Activated CD4-positive, alpha-beta memory T cell treated with anti-CD3 and anti-CD28 coated beads, Interleukin-2, amount 10 ng/mL, durations not matched to agents 7 days and 5 days (primary cell): ENCODE measurements at regions not wholly inside any gene's neighbourhood (a gene's known extent, or its start where the extent isn't known, plus 50 kb on each side); places are given as distances from the start of the nearest gene placed in this dataset.

Source experiments
- CTCF ChIA-PET: fragments of 350-600 bp; sonication (Branson Sonifier 250); formaldehyde crosslinking; loops from one replicate; lab custom pipeline; 2021; ENCODE audit warnings: antibody characterized with exemption, inconsistent platforms; lab: Charles Lee
- POLR2A ChIA-PET: fragments of 350-600 bp; sonication (Branson Sonifier 250); formaldehyde crosslinking; loops from one replicate; lab custom pipeline; 2021; ENCODE audit warnings: antibody characterized with exemption; lab: Charles Lee
- DNase-seq: peaks from one replicate; pipeline ENCODE4 v3.0.0-alpha.2; 2020
- H3K27ac Mint-ChIP-seq: one replicate; pipeline ENCODE4 v1.8.0; 2021; ENCODE audit warnings: mild to moderate bottlenecking, mixed read lengths
- H3K27me3 Mint-ChIP-seq: one replicate; pipeline ENCODE4 v1.8.0; 2021; ENCODE audit warnings: mixed read lengths
- H3K36me3 Mint-ChIP-seq: one replicate; pipeline ENCODE4 v1.8.0; 2021; ENCODE audit warnings: low read depth, mixed read lengths
- H3K4me1 Mint-ChIP-seq: one replicate; pipeline ENCODE4 v1.8.0; 2021; ENCODE audit warnings: mixed read lengths
- H3K4me3 Mint-ChIP-seq: one replicate; pipeline ENCODE4 v1.8.0; 2021; ENCODE audit warnings: mild to moderate bottlenecking, mixed read lengths
- H3K9me3 Mint-ChIP-seq: one replicate; pipeline ENCODE4 v1.8.0; 2021; ENCODE audit warnings: mixed read lengths

- Mint-ChIP-seq H3K27ac (no peak overlapping the region), H3K9me3 (no peaks in the 10 kb centered on the region), H3K27me3 (peaks cover 8% of the 10 kb centered on the region), H3K36me3 (no peaks in the 10 kb centered on the region), H3K4me1 (no peaks in the 10 kb centered on the region), H3K4me3 (no peak overlapping the region)
- DNase-seq: no peak
- ChIA-PET CTCF (no interaction called here), POLR2A (no interaction called here)
These were observed 284.1 kb upstream of the CLINT1 start for GRCh38 chr5:158143081-158143480.

- CTCF ChIA-PET: no interaction called here
- no peak overlapping the region for H3K4me3 Mint-ChIP-seq
- POLR2A ChIA-PET: no interaction called here
- no peaks in the 10 kb centered on the region for H3K36me3 Mint-ChIP-seq
- peaks cover 6% of the 10 kb centered on the region for H3K27me3 Mint-ChIP-seq
- H3K9me3 Mint-ChIP-seq: no peaks in the 10 kb centered on the region
- no peaks in the 10 kb centered on the region for H3K4me1 Mint-ChIP-seq
- no peak overlapping the region for H3K27ac Mint-ChIP-seq
- no peak for DNase-seq
These were observed 283.2 kb upstream of the CLINT1 start for GRCh38 chr5:158142156-158142555.

GRCh38 chr5:158140120-158140731 lies 281.3 kb upstream of the CLINT1 start:
- Mint-ChIP-seq H3K4me3 (no peak overlapping the region), H3K27ac (no peak overlapping the region), H3K9me3 (no peaks in the 10 kb centered on the region), H3K4me1 (no peaks in the 10 kb centered on the region), H3K27me3 (peaks cover 6% of the 10 kb centered on the region), H3K36me3 (no peaks in the 10 kb centered on the region)
- ChIA-PET CTCF (interaction anchor here (0.6 kb wide), 1 partner anchor 192 kb away, joined by 5 read pairs; no protein-coding TSS in a partner anchor), POLR2A (no interaction called here)
- DNase-seq: no peak

GRCh38 chr5:158139161-158139560 lies 280.2 kb upstream of the CLINT1 start:
- Mint-ChIP-seq H3K27me3 (peaks cover 6% of the 10 kb centered on the region), H3K27ac (no peak overlapping the region), H3K36me3 (no peaks in the 10 kb centered on the region), H3K9me3 (no peaks in the 10 kb centered on the region), H3K4me3 (no peak overlapping the region), H3K4me1 (no peaks in the 10 kb centered on the region)
- ChIA-PET POLR2A (no interaction called here), CTCF (no interaction called here)
- no peak for DNase-seq

- H3K4me3 Mint-ChIP-seq: no peak overlapping the region
- CTCF ChIA-PET: no interaction called here
- no peaks in the 10 kb centered on the region for H3K4me1 Mint-ChIP-seq
- peaks cover 6% of the 10 kb centered on the region for H3K27me3 Mint-ChIP-seq
- no peak overlapping the region for H3K27ac Mint-ChIP-seq
- DNase-seq: no peak
- H3K9me3 Mint-ChIP-seq: no peaks in the 10 kb centered on the region
- no peaks in the 10 kb centered on the region for H3K36me3 Mint-ChIP-seq
- POLR2A ChIA-PET: no interaction called here
These were observed 276.8 kb upstream of the CLINT1 start for GRCh38 chr5:158135682-158136179.

- Mint-ChIP-seq H3K36me3 (no peaks in the 10 kb centered on the region), H3K27me3 (peaks cover 3% of the 10 kb centered on the region), H3K4me1 (no peaks in the 10 kb centered on the region), H3K27ac (no peak overlapping the region), H3K4me3 (no peak overlapping the region), H3K9me3 (no peaks in the 10 kb centered on the region)
- CTCF ChIA-PET: no interaction called here
- DNase-seq: no peak
- POLR2A ChIA-PET: no interaction called here
These were observed 274.4 kb upstream of the CLINT1 start for GRCh38 chr5:158133369-158133768.

- POLR2A ChIA-PET: no interaction called here
- no peaks in the 10 kb centered on the region for H3K36me3 Mint-ChIP-seq
- H3K27me3 Mint-ChIP-seq: peaks cover 14% of the 10 kb centered on the region
- H3K4me1 Mint-ChIP-seq: no peaks in the 10 kb centered on the region
- no peak overlapping the region for H3K4me3 Mint-ChIP-seq
- H3K27ac Mint-ChIP-seq: no peak overlapping the region
- CTCF ChIA-PET: no interaction called here
- DNase-seq: no peak
- H3K9me3 Mint-ChIP-seq: no peaks in the 10 kb centered on the region
These were observed 268.6 kb upstream of the CLINT1 start for GRCh38 chr5:158127536-158127935.

- POLR2A ChIA-PET: no interaction called here
These were observed 267.8 kb upstream of the CLINT1 start for GRCh38 chr5:158126442-158127405.

GRCh38 chr5:158124606-158125316 lies 265.8 kb upstream of the CLINT1 start:
- Mint-ChIP-seq H3K4me3 (no peak overlapping the region), H3K9me3 (no peaks in the 10 kb centered on the region), H3K27me3 (peaks cover 13% of the 10 kb centered on the region), H3K4me1 (no peaks in the 10 kb centered on the region), H3K27ac (no peak overlapping the region), H3K36me3 (no peaks in the 10 kb centered on the region)
- ChIA-PET POLR2A (no interaction called here), CTCF (no interaction called here)
- no peak for DNase-seq

More at GRCh38 chr5:158126442-158127405, 267.8 kb upstream of the CLINT1 start:
- Mint-ChIP-seq H3K27ac (no peak overlapping the region), H3K36me3 (no peaks in the 10 kb centered on the region), H3K4me1 (no peaks in the 10 kb centered on the region), H3K9me3 (no peaks in the 10 kb centered on the region), H3K27me3 (peaks cover 14% of the 10 kb centered on the region), H3K4me3 (no peak overlapping the region)
- no peak for DNase-seq
- CTCF ChIA-PET: no interaction called here

GRCh38 chr5:158123595-158123994 lies 264.6 kb upstream of the CLINT1 start:
- H3K36me3 Mint-ChIP-seq: no peaks in the 10 kb centered on the region
- no peaks in the 10 kb centered on the region for H3K9me3 Mint-ChIP-seq
- H3K4me1 Mint-ChIP-seq: no peaks in the 10 kb centered on the region
- POLR2A ChIA-PET: no interaction called here
- no peak overlapping the region for H3K4me3 Mint-ChIP-seq
- H3K27ac Mint-ChIP-seq: no peak overlapping the region
- no peak for DNase-seq
- CTCF ChIA-PET: no interaction called here
- peaks cover 20% of the 10 kb centered on the region for H3K27me3 Mint-ChIP-seq

- peaks cover 25% of the 10 kb centered on the region for H3K27me3 Mint-ChIP-seq
- no peaks in the 10 kb centered on the region for H3K4me1 Mint-ChIP-seq
- H3K4me3 Mint-ChIP-seq: no peak overlapping the region
- ChIA-PET POLR2A (no interaction called here), CTCF (no interaction called here)
- H3K36me3 Mint-ChIP-seq: no peaks in the 10 kb centered on the region
- H3K9me3 Mint-ChIP-seq: no peaks in the 10 kb centered on the region
- no peak for DNase-seq
- no peak overlapping the region for H3K27ac Mint-ChIP-seq
These were observed 262.7 kb upstream of the CLINT1 start for GRCh38 chr5:158121678-158122077.

GRCh38 chr5:158120760-158121159 lies 261.8 kb upstream of the CLINT1 start:
- peaks cover 26% of the 10 kb centered on the region for H3K27me3 Mint-ChIP-seq
- no peak for DNase-seq
- no peaks in the 10 kb centered on the region for H3K9me3 Mint-ChIP-seq
- no peaks in the 10 kb centered on the region for H3K4me1 Mint-ChIP-seq
- no peak overlapping the region for H3K27ac Mint-ChIP-seq
- H3K4me3 Mint-ChIP-seq: no peak overlapping the region
- no peaks in the 10 kb centered on the region for H3K36me3 Mint-ChIP-seq
- ChIA-PET POLR2A (no interaction called here), CTCF (no interaction called here)
